K562 (cell line): ENCODE measurements at regions not wholly inside any gene's neighbourhood (a gene's known extent, or its start where the extent isn't known, plus 50 kb on each side); places are given as distances from the start of the nearest gene placed in this dataset.

Experiments used
- EP300 ChIP-seq: IDR thresholded peaks from 2 replicates; pipeline ENCODE4 v1.6.1; 2012; ENCODE audit warnings: low read length, improper control_type of control experiment
- FUS ChIP-seq: fragments of 200-400 bp; formaldehyde crosslinking; optimal IDR thresholded peaks from 2 replicates; pipeline ENCODE3; 2017; ENCODE audit warnings: low read depth, low read length
- PPARD ChIP-seq: fragments of 250-450 bp; sonication (Bioruptor Pico); IDR thresholded peaks from 2 replicates; pipeline ENCODE4 v1.8.0; 2022; ENCODE audit warnings: inconsistent platforms, mild to moderate bottlenecking, moderate library complexity
- TBL1XR1 ChIP-seq, 2 experiments: IDR thresholded peaks; 2 replicates each; pipeline ENCODE4 v1.6.1; 2012; ENCODE audit warnings: improper control_type of control experiment in 2 of 2, low read length in 2 of 2, mild to moderate bottlenecking in 1 of 2
- ZNF408 ChIP-seq: fragments of 250-450 bp; sonication (Bioruptor Pico); IDR thresholded peaks from 2 replicates; pipeline ENCODE4 v1.4.0; 2020; ENCODE audit warnings: low read depth, mild to moderate bottlenecking, moderate library complexity
- TF ChIP-seq, protein P1 (sequence below), 2 experiments: fragments of 450-650 bp in 1 of 2; IDR thresholded peaks; 2 replicates each; pipeline ENCODE4 v1.6.1; 2011 to 2017; ENCODE audit warnings: low read depth in 2 of 2, antibody characterized with exemption in 1 of 2, borderline replicate concordance in 1 of 2, low read length in 1 of 2, mild to moderate bottlenecking in 1 of 2, mixed read lengths in 1 of 2; ENCODE audit not compliant: control insufficient read depth in 1 of 2
- TF ChIP-seq, protein P2 (sequence below): sonication (generic); formaldehyde crosslinking; IDR thresholded peaks from 2 replicates; pipeline ENCODE4 v1.8.0; 2022; ENCODE audit warnings: mild to moderate bottlenecking, low read depth, missing genetic modification reagents
- TF ChIP-seq, protein P3 (sequence below): sonication (generic); formaldehyde crosslinking; IDR thresholded peaks from 2 replicates; pipeline ENCODE4 v1.8.0; 2023; ENCODE audit warnings: missing genetic modification reagents, mild to moderate bottlenecking, borderline replicate concordance
- TF ChIP-seq, protein P4 (sequence below): sonication (generic); formaldehyde crosslinking; IDR thresholded peaks from 2 replicates; pipeline ENCODE4 v1.8.0; 2022; ENCODE audit warnings: mild to moderate bottlenecking, missing genetic modification reagents
- TF ChIP-seq, protein P5 (sequence below): fragments of 250-450 bp; sonication (Bioruptor Pico); IDR thresholded peaks from 2 replicates; pipeline ENCODE4 v1.8.0; 2021; ENCODE audit warnings: borderline replicate concordance, mild to moderate bottlenecking, moderate library complexity; ENCODE audit not compliant: poor library complexity, severe bottlenecking
- TF ChIP-seq, protein P6 (sequence below): IDR thresholded peaks from 2 replicates; pipeline ENCODE4 v1.6.1; 2014; ENCODE audit warnings: antibody characterized with exemption

DNA sequence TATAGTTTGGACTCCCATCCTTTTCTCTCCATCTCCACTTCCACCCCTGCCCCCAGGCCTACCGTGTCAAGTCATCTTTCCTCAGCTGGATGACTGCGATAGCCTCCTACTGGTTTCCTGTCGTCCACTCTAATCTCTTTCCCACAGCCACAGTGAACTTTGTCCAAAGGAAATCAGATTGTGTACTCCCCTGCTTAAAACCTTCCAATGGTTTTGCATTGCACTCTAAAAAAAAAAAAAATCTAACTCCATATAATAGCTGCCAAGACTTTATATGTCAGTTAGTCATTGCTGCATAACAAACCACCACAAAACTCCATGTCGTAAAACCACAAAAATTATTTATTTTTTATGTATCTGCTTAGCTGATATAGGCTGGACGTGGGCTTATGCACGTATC, 160.2 kb upstream of the CCDC68 start (continued):
- TF ChIP-seq, protein P1, sequence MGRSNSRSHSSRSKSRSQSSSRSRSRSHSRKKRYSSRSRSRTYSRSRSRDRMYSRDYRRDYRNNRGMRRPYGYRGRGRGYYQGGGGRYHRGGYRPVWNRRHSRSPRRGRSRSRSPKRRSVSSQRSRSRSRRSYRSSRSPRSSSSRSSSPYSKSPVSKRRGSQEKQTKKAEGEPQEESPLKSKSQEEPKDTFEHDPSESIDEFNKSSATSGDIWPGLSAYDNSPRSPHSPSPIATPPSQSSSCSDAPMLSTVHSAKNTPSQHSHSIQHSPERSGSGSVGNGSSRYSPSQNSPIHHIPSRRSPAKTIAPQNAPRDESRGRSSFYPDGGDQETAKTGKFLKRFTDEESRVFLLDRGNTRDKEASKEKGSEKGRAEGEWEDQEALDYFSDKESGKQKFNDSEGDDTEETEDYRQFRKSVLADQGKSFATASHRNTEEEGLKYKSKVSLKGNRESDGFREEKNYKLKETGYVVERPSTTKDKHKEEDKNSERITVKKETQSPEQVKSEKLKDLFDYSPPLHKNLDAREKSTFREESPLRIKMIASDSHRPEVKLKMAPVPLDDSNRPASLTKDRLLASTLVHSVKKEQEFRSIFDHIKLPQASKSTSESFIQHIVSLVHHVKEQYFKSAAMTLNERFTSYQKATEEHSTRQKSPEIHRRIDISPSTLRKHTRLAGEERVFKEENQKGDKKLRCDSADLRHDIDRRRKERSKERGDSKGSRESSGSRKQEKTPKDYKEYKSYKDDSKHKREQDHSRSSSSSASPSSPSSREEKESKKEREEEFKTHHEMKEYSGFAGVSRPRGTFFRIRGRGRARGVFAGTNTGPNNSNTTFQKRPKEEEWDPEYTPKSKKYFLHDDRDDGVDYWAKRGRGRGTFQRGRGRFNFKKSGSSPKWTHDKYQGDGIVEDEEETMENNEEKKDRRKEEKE (IDR thresholded peaks at IDR 0.05; ENCODE audit: borderline replicate concordance in 1 of 2, control insufficient read depth in 1 of 2, low read depth in 2 of 2, low read length in 1 of 2) = no peak
- TF ChIP-seq ZNF408 (CRISPR knock-in tag) (no peak), TBL1XR1 (IDR thresholded peaks at IDR 0.05; ENCODE audit: low read length in 2 of 2) (peak in 1 of 2 experiments; percentile 26; a peak in 1 of 4 replicates), FUS (no peak), PPARD (no peak), EP300 (peak; percentile 92)
- TF ChIP-seq, protein P2, sequence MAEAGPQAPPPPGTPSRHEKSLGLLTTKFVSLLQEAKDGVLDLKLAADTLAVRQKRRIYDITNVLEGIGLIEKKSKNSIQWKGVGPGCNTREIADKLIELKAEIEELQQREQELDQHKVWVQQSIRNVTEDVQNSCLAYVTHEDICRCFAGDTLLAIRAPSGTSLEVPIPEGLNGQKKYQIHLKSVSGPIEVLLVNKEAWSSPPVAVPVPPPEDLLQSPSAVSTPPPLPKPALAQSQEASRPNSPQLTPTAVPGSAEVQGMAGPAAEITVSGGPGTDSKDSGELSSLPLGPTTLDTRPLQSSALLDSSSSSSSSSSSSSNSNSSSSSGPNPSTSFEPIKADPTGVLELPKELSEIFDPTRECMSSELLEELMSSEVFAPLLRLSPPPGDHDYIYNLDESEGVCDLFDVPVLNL (CRISPR knock-in tag) = no peak
- TF ChIP-seq, protein P3, sequence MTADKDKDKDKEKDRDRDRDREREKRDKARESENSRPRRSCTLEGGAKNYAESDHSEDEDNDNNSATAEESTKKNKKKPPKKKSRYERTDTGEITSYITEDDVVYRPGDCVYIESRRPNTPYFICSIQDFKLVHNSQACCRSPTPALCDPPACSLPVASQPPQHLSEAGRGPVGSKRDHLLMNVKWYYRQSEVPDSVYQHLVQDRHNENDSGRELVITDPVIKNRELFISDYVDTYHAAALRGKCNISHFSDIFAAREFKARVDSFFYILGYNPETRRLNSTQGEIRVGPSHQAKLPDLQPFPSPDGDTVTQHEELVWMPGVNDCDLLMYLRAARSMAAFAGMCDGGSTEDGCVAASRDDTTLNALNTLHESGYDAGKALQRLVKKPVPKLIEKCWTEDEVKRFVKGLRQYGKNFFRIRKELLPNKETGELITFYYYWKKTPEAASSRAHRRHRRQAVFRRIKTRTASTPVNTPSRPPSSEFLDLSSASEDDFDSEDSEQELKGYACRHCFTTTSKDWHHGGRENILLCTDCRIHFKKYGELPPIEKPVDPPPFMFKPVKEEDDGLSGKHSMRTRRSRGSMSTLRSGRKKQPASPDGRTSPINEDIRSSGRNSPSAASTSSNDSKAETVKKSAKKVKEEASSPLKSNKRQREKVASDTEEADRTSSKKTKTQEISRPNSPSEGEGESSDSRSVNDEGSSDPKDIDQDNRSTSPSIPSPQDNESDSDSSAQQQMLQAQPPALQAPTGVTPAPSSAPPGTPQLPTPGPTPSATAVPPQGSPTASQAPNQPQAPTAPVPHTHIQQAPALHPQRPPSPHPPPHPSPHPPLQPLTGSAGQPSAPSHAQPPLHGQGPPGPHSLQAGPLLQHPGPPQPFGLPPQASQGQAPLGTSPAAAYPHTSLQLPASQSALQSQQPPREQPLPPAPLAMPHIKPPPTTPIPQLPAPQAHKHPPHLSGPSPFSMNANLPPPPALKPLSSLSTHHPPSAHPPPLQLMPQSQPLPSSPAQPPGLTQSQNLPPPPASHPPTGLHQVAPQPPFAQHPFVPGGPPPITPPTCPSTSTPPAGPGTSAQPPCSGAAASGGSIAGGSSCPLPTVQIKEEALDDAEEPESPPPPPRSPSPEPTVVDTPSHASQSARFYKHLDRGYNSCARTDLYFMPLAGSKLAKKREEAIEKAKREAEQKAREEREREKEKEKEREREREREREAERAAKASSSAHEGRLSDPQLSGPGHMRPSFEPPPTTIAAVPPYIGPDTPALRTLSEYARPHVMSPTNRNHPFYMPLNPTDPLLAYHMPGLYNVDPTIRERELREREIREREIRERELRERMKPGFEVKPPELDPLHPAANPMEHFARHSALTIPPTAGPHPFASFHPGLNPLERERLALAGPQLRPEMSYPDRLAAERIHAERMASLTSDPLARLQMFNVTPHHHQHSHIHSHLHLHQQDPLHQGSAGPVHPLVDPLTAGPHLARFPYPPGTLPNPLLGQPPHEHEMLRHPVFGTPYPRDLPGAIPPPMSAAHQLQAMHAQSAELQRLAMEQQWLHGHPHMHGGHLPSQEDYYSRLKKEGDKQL (CRISPR knock-in tag) = no peak
- TF ChIP-seq, protein P4, sequence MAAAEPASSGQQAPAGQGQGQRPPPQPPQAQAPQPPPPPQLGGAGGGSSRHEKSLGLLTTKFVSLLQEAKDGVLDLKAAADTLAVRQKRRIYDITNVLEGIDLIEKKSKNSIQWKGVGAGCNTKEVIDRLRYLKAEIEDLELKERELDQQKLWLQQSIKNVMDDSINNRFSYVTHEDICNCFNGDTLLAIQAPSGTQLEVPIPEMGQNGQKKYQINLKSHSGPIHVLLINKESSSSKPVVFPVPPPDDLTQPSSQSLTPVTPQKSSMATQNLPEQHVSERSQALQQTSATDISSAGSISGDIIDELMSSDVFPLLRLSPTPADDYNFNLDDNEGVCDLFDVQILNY = no peak
- TF ChIP-seq, protein P5, sequence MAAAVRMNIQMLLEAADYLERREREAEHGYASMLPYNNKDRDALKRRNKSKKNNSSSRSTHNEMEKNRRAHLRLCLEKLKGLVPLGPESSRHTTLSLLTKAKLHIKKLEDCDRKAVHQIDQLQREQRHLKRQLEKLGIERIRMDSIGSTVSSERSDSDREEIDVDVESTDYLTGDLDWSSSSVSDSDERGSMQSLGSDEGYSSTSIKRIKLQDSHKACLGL = no peak
- TF ChIP-seq, protein P6, sequence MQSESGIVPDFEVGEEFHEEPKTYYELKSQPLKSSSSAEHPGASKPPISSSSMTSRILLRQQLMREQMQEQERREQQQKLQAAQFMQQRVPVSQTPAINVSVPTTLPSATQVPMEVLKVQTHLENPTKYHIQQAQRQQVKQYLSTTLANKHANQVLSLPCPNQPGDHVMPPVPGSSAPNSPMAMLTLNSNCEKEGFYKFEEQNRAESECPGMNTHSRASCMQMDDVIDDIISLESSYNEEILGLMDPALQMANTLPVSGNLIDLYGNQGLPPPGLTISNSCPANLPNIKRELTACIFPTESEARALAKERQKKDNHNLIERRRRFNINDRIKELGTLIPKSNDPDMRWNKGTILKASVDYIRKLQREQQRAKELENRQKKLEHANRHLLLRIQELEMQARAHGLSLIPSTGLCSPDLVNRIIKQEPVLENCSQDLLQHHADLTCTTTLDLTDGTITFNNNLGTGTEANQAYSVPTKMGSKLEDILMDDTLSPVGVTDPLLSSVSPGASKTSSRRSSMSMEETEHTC = no peak
